H9 (cell line): ENCODE measurements at regions not wholly inside any gene's neighbourhood (a gene's known extent, or its start where the extent isn't known, plus 50 kb on each side); places are given as distances from the start of the nearest gene placed in this dataset.
"Not testable (repeated sequence)": the region's sequence is repeated elsewhere in the genome, so short reads cannot be mapped to it uniquely, and the experiment has no call there.

Experiments used
- DNase-seq: peaks from one replicate; pipeline ENCODE4 v3.0.0-alpha.2; 2017
- H2AFZ ChIP-seq: one replicate; pipeline ENCODE4 v1.6.1; 2013; ENCODE audit warnings: mild to moderate bottlenecking, low read length, control low read depth, moderate library complexity
- H2AK5ac ChIP-seq: 2 replicates; pipeline ENCODE4 v1.6.1; 2013; ENCODE audit warnings: low read length, control low read depth, mixed read lengths; ENCODE audit not compliant: insufficient read length
- H2BK120ac ChIP-seq: one replicate; pipeline ENCODE4 v1.6.1; 2013; ENCODE audit warnings: low read depth, mild to moderate bottlenecking, low read length, control low read depth, inconsistent platforms; ENCODE audit not compliant: poor library complexity, severe bottlenecking
- H2BK12ac ChIP-seq: 2 replicates; pipeline ENCODE4 v1.6.1; 2013; ENCODE audit warnings: low read length, control low read depth, mixed read lengths, low read depth; ENCODE audit not compliant: insufficient read length
- H2BK15ac ChIP-seq: 2 replicates; pipeline ENCODE4 v1.6.1; 2013; ENCODE audit warnings: low read depth, low read length, control low read depth
- H2BK20ac ChIP-seq: one replicate; pipeline ENCODE4 v1.6.1; 2013; ENCODE audit warnings: low read depth, mild to moderate bottlenecking, low read length, control low read depth, inconsistent platforms; ENCODE audit not compliant: poor library complexity, severe bottlenecking
- H2BK5ac ChIP-seq: 2 replicates; pipeline ENCODE4 v1.6.1; 2013; ENCODE audit warnings: low read length, control low read depth, mixed read lengths; ENCODE audit not compliant: insufficient read length
- H3K14ac ChIP-seq: 2 replicates; pipeline ENCODE4 v1.6.1; 2013; ENCODE audit warnings: low read length, control low read depth; ENCODE audit not compliant: insufficient read depth
- H3K18ac ChIP-seq: 2 replicates; pipeline ENCODE4 v1.6.1; 2013; ENCODE audit warnings: low read depth, mild to moderate bottlenecking, mixed read lengths, low read length, control low read depth; ENCODE audit not compliant: insufficient read length
- H3K23ac ChIP-seq: 2 replicates; pipeline ENCODE4 v1.6.1; 2013; ENCODE audit warnings: low read length, control low read depth, mixed read lengths, low read depth; ENCODE audit not compliant: insufficient read length
- H3K23me2 ChIP-seq: 2 replicates; pipeline ENCODE4 v1.6.1; 2013; ENCODE audit warnings: low read depth, mild to moderate bottlenecking, mixed read lengths, low read length, control low read depth; ENCODE audit not compliant: insufficient read length, poor library complexity, severe bottlenecking
- H3K27ac ChIP-seq: 2 replicates; pipeline ENCODE4 v1.5.1; 2013; ENCODE audit warnings: low read length, control low read depth, mixed read lengths, low read depth; ENCODE audit not compliant: insufficient read length
- H3K27me3 ChIP-seq: 2 replicates; pipeline ENCODE4 v1.6.1; 2013; ENCODE audit warnings: low read length, control low read depth, inconsistent platforms; ENCODE audit not compliant: insufficient read depth
- H3K4ac ChIP-seq: 2 replicates; pipeline ENCODE4 v1.6.1; 2013; ENCODE audit warnings: low read depth, mild to moderate bottlenecking, control low read depth, inconsistent platforms, low read length, moderate library complexity
- H3K4me1 ChIP-seq: 2 replicates; pipeline ENCODE4 v1.6.1; 2013; ENCODE audit warnings: low read length, control low read depth, inconsistent platforms; ENCODE audit not compliant: insufficient read depth
- H3K4me2 ChIP-seq: 2 replicates; pipeline ENCODE4 v1.6.1; 2013; ENCODE audit warnings: low read length, control low read depth, mixed read lengths; ENCODE audit not compliant: insufficient read length, insufficient read depth
- H3K56ac ChIP-seq: 2 replicates; pipeline ENCODE4 v1.6.1; 2013; ENCODE audit warnings: low read depth, mild to moderate bottlenecking, mixed read lengths, low read length, control low read depth; ENCODE audit not compliant: insufficient read length
- H3K79me1 ChIP-seq: 2 replicates; pipeline ENCODE4 v1.6.1; 2013; ENCODE audit warnings: low read depth, mild to moderate bottlenecking, moderate library complexity, low read length, control low read depth, inconsistent platforms; ENCODE audit not compliant: insufficient read depth, poor library complexity, severe bottlenecking
- H3K79me2 ChIP-seq: 2 replicates; pipeline ENCODE4 v1.6.1; 2013; ENCODE audit warnings: low read length, control low read depth, inconsistent platforms; ENCODE audit not compliant: insufficient read depth
- H3K9ac ChIP-seq: 2 replicates; pipeline ENCODE4 v1.6.1; 2013; ENCODE audit warnings: low read length, control low read depth, mixed read lengths; ENCODE audit not compliant: insufficient read length; ENCODE audit errors: extremely low read depth
- H3K9me3 ChIP-seq: one replicate; pipeline ENCODE4 v1.6.1; 2013; ENCODE audit warnings: low read depth, low read length, inconsistent platforms; ENCODE audit not compliant: control insufficient read depth
- H3T11ph ChIP-seq: one replicate; pipeline ENCODE4 v1.6.1; 2013; ENCODE audit warnings: mild to moderate bottlenecking, low read length, control low read depth, inconsistent platforms
- H4K20me1 ChIP-seq: one replicate; pipeline ENCODE4 v1.6.1; 2013; ENCODE audit not compliant: control insufficient read depth, insufficient read length, insufficient read depth
- H4K5ac ChIP-seq: 2 replicates; pipeline ENCODE4 v1.6.1; 2013; ENCODE audit warnings: low read depth, mild to moderate bottlenecking, mixed read lengths, low read length, control low read depth; ENCODE audit not compliant: insufficient read length
- H4K8ac ChIP-seq: replicated peaks from 2 replicates; pipeline ENCODE4 v1.6.1; 2013; ENCODE audit warnings: low read length, control low read depth, mixed read lengths, low read depth; ENCODE audit not compliant: insufficient read length
- H4K91ac ChIP-seq: 2 replicates; pipeline ENCODE4 v1.6.1; 2013; ENCODE audit warnings: low read depth, mild to moderate bottlenecking, moderate library complexity, mixed read lengths, low read length, control low read depth; ENCODE audit not compliant: insufficient read length
- H3K27ac Mint-ChIP-seq, 3 experiments: 2 replicates in 2 of 3; 3 replicates in 1 of 3; pipeline ENCODE4 v1.8.0; 2020 to 2021; ENCODE audit warnings: mixed read lengths in 3 of 3, mild to moderate bottlenecking in 1 of 3, moderate library complexity in 1 of 3
- H3K27me3 Mint-ChIP-seq: 2 replicates; pipeline ENCODE4 v1.8.0; 2021; ENCODE audit warnings: low read depth, mild to moderate bottlenecking, moderate library complexity, mixed read lengths
- H3K36me3 Mint-ChIP-seq, 3 experiments: 2 replicates in 2 of 3; 3 replicates in 1 of 3; pipeline ENCODE4 v1.8.0; 2020 to 2021; ENCODE audit warnings: low read depth in 3 of 3, mixed read lengths in 3 of 3; ENCODE audit not compliant: insufficient read depth in 1 of 3
- H3K4me1 Mint-ChIP-seq, 2 experiments: 2 replicates each; pipeline ENCODE4 v1.8.0; 2020; ENCODE audit warnings: mixed read lengths in 2 of 2
- H3K4me3 Mint-ChIP-seq, 2 experiments: 2 replicates in 1 of 2; 3 replicates in 1 of 2; pipeline ENCODE4 v1.8.0; 2020 to 2021; ENCODE audit warnings: mild to moderate bottlenecking in 2 of 2, mixed read lengths in 2 of 2, moderate library complexity in 1 of 2
- H3K9me3 Mint-ChIP-seq, 2 experiments: 2 replicates in 1 of 2; 3 replicates in 1 of 2; pipeline ENCODE4 v1.8.0; 2020; ENCODE audit warnings: mild to moderate bottlenecking in 2 of 2, mixed read lengths in 2 of 2, moderate library complexity in 1 of 2
- CTCF ChIP-seq: fragments of 200-600 bp; sonication (generic); conservative IDR thresholded peaks from 3 replicates; pipeline ENCODE4 v1.8.0; 2021; ENCODE audit warnings: antibody characterized with exemption, mild to moderate bottlenecking
- WGBS: extraction: QIAGEN DNeasy Blood & Tissue Kit; methylation state at CpG from one replicate; pipeline ENCODE4 v1.1.7; 2013; ENCODE audit warnings: missing lambda C conversion rate, low lambda C conversion rate, mixed read lengths; ENCODE audit not compliant: insufficient read length; ENCODE audit errors: extremely low coverage; 5-methylcytosine and 5-hydroxymethylcytosine counted together

- H2BK12ac ChIP-seq: no peak overlapping the region
- H2AFZ ChIP-seq: no peak overlapping the region
- H2BK15ac ChIP-seq: no peak overlapping the region
- no peak overlapping the region for H2BK5ac ChIP-seq
- H3K79me2 ChIP-seq: no peaks in the 10 kb centered on the region
- H2BK20ac ChIP-seq: no peak overlapping the region
- WGBS: 100% methylated on average over 2 of the region's 5 CpGs
- Mint-ChIP-seq H3K27me3 (no peaks in the 10 kb centered on the region), H3K4me3 (no peak overlapping the region), H3K27ac (no peak overlapping the region), H3K9me3 (no peaks in the 10 kb centered on the region; a peak in 1 of 5 replicates), H3K4me1 (peaks cover 2 to 4% of the 10 kb centered on the region in 2 experiments), H3K36me3 (no peaks in the 10 kb centered on the region; a peak in 1 of 7 replicates)
- H3K18ac ChIP-seq: no peak overlapping the region
- H3K4me2 ChIP-seq: no peak overlapping the region
- H2AK5ac ChIP-seq: no peak overlapping the region
- no peaks in the 10 kb centered on the region for H3K4me1 ChIP-seq
- H3K56ac ChIP-seq: no peak overlapping the region
- H4K91ac ChIP-seq: no peak overlapping the region
- H2BK120ac ChIP-seq: no peak overlapping the region
- no peak overlapping the region for H3K9ac ChIP-seq
- no peaks in the 10 kb centered on the region for H4K20me1 ChIP-seq
- no peak overlapping the region for H3K27ac ChIP-seq
- H4K8ac ChIP-seq: no peak overlapping the region
- H3K79me1 ChIP-seq: no peaks in the 10 kb centered on the region
- H3T11ph ChIP-seq: no peak overlapping the region
- no peak for DNase-seq
- H3K27me3 ChIP-seq: no peaks in the 10 kb centered on the region
- H3K14ac ChIP-seq: no peak overlapping the region
- no peak overlapping the region for H4K5ac ChIP-seq
- H3K9me3 ChIP-seq: no peaks in the 10 kb centered on the region
- no peak overlapping the region for H3K4ac ChIP-seq
- no peak for TF ChIP-seq CTCF
- H3K23me2 ChIP-seq: no peaks in the 10 kb centered on the region
- no peak overlapping the region for H3K23ac ChIP-seq
Observed at GRCh38 chr10:45111509-45111908, 110.8 kb downstream of the ZNF22 start.

- not testable (repeated sequence) for H3T11ph ChIP-seq, H2BK20ac ChIP-seq, H3K9me3 ChIP-seq, H4K20me1 ChIP-seq, H3K23me2 ChIP-seq, H3K36me3 Mint-ChIP-seq, H4K91ac ChIP-seq, H3K56ac ChIP-seq, DNase-seq, H3K79me2 ChIP-seq, H3K79me1 ChIP-seq, H3K9ac ChIP-seq, H3K4ac ChIP-seq, H3K9me3 Mint-ChIP-seq, H4K8ac ChIP-seq, H3K27me3 Mint-ChIP-seq, H3K4me1 ChIP-seq, H3K23ac ChIP-seq, H3K4me2 ChIP-seq, H3K18ac ChIP-seq, H4K5ac ChIP-seq, H2BK120ac ChIP-seq, H2AFZ ChIP-seq, H2BK12ac ChIP-seq, H2BK5ac ChIP-seq, H3K4me3 Mint-ChIP-seq, H3K27me3 ChIP-seq, H3K4me1 Mint-ChIP-seq, H2AK5ac ChIP-seq, H2BK15ac ChIP-seq, H3K14ac ChIP-seq, H3K27ac ChIP-seq
- peak overlapping the region in 1 of 3 experiments; percentile 29; a peak in 1 of 7 replicates for H3K27ac Mint-ChIP-seq
- no CpG with 5 or more reads among the region's 2 CpGs for WGBS
Observed at GRCh38 chr10:45117940-45118339, 117.2 kb downstream of the ZNF22 start.
